ENCODE measurements at regions not wholly inside any gene's neighbourhood (a gene's known extent, or its start where the extent isn't known, plus 50 kb on each side); places are given as distances from the start of the nearest gene placed in this dataset.

GRCh38 chr4:38539501-38539900, 124.5 kb upstream of the KLF3 start:
- TF ChIP-seq POLR2A (IDR thresholded peaks at IDR 0.05) (no peak), CTCF (IDR thresholded peaks at IDR 0.05) (no peak), POLR2AphosphoS5 (IDR thresholded peaks at IDR 0.05) (no peak)
